GM21390 (cell line): ENCODE measurements at regions not wholly inside any gene's neighbourhood (a gene's known extent, or its start where the extent isn't known, plus 50 kb on each side); places are given as distances from the start of the nearest gene placed in this dataset.

Experiments used
- ATAC-seq: cut with Tn5 transposase; IDR thresholded peaks from one replicate; pipeline ENCODE4 v1.9.1; 2021; ENCODE audit not compliant: unreplicated experiment

DNA sequence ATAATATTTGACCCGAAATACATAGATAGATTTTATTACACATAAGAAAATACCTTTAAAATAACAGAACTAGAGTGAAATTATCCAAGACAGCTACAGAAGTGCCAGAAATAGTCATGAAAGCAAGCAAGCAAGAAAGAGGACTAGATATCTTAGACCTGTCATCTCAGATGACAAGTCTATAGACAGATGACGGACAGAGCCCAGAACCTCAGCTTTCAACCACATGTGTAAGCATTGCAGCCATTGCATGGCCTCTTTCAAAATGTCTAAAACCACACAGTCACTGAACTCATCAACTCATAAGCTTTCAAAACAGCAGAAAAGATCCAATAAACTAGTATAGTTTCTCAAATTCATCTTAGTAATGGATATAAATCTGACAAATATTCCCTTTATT is 59.8 kb upstream of the FHIT start:
- ATAC-seq = no peak

DNA sequence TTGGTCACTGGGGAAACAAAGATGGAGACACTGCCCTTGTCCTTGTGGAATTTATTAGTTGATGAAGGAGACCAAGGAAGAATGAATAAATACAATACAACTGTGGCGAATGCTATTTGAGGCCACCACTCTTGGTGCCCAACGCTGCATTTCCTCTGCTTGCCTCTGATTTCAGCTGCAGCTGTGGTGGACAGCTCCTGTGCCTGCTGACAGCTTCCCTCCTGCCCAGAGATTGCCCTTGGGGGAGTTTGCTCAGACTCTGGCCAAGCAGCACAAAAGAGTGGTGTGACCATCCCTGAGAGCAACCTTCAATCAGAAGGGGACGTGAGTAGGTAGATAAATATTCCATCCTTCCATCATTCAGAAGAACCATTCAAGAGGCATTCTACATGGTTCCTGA is 64.6 kb upstream of the FHIT start:
- no peak for ATAC-seq

- ATAC-seq = no peak
Measured at GRCh38 chr3:61323094-61323493, 71.8 kb upstream of the FHIT start.

GRCh38 chr3:61331929-61332552 is 80.8 kb upstream of the FHIT start:
- ATAC-seq = no peak

DNA sequence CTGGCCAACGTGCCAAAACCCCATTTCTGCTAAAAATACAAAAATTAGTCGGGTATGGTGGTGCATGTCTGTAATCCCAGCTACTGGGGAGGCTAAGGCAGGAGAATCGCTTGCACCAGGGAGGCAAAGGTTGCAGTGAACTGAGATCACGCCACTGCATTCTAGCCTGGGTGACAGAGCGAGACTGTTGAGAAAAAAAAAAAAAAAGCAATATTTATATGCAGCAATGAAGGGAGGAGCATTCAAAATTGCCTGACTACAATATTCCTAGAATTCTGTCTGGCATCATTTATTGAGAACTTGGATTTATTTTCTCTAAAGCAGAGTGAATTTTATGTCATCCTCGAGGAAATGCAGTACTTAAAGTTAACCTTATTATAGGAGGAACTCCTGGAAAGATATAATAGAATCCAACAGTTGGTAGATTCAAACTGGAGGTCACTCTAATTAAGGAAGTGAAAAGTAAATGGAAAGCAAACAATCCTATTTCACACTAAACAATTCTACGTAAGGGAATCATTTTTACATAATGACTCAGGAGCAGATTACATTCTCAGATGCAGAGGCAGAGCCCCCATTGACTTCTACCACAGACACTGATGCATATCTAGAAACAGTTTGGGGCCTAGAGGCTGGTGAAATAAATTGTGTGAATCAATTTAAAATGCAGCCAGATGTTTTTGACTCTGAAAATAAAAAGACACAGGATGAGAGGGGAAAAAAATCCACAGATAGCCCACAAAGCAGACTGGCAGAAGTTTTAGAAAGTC is 82.1 kb upstream of the FHIT start:
- ATAC-seq = no peak

DNA sequence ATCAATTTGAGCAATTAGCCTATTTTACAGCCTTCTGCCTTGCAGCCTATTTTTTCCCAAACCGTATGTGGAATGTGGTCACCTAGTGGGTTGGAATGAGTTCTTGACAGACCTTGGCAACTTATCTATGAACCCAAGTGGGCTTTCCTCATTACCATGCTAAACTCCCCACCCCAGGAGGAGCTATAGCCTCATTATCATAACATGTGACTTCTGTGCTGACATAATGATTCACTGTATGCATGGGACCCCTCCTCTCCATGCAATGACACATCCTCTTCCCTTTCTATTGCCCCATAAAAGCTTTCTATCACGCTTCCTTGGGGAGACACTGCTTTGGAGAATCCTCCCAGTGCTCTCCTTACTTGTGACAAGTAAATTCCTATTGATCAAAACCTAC is 83.5 kb upstream of the FHIT start:
- ATAC-seq = no peak

- no peak for ATAC-seq
Measured at GRCh38 chr3:61340931-61341461, 89.7 kb upstream of the FHIT start.

- no peak for ATAC-seq
Measured at GRCh38 chr3:61343543-61343942, 92.3 kb upstream of the FHIT start.

GRCh38 chr3:61345020-61345419 is 93.8 kb upstream of the FHIT start:
- ATAC-seq = no peak

DNA sequence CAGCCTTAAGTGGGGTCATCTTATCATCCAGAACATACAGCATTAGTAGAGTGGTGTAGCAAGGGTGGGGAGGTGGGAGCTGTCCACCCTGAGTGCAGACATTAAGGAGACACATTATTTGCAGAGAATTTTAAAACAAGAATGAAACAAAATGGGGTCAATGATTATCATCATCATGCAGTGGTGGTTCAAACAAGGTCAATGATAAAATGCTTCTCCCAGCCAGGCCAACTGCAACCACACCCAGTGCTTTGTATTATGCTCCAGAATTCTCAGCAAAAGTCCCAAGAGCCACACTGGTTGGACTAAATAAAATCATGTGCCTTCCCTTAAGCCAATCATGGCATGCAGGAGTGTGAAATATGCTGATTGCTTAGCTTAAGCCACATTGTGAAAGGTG is 96.7 kb upstream of the FHIT start:
- no peak for ATAC-seq

GRCh38 chr3:61349717-61350116 is 98.5 kb upstream of the FHIT start:
- no peak for ATAC-seq

- ATAC-seq = no peak
Measured at GRCh38 chr3:61350782-61351309, 99.6 kb upstream of the FHIT start.

DNA sequence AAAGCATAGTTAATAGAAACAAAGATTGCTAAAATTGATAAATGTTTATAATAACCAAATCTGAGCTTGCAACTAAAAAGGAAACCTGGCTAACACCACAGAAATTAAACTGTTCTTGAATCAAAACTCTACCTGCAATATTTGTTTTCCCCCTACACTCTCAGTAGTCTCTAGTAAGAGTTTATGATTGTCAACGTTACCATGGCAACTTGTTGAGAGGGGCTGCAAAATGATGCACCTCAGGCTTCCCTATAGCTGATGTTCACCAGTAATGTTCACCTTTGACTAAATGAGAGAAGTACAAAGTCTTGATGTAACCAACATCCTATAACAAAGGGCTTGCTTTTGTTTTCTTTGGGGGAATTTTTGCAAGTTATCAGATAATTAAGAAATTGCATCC is 101.1 kb upstream of the FHIT start:
- ATAC-seq = no peak

GRCh38 chr3:61353382-61353781 is 102.1 kb upstream of the FHIT start:
- ATAC-seq = no peak

- no peak for ATAC-seq
Measured at GRCh38 chr3:61354604-61355003, 103.4 kb upstream of the FHIT start.

DNA sequence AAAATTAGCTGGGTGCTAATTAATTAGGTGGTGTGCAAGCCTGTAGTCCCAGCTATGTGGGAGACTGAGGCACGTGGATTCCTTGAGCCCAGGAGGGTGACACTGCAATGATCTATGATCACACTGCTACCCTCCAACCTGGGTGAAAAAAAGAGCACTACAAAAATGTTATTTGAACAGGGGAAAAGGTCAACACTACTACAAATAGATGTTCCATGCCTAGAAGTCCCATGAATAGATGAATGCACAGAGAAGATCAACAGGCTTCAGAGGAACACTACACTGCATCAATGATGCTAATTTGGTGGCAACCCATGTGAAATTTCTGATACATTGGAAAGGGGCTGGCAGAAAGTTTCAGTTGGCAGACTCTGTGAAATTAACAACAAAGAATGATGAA is 105.4 kb upstream of the FHIT start:
- no peak for ATAC-seq

DNA sequence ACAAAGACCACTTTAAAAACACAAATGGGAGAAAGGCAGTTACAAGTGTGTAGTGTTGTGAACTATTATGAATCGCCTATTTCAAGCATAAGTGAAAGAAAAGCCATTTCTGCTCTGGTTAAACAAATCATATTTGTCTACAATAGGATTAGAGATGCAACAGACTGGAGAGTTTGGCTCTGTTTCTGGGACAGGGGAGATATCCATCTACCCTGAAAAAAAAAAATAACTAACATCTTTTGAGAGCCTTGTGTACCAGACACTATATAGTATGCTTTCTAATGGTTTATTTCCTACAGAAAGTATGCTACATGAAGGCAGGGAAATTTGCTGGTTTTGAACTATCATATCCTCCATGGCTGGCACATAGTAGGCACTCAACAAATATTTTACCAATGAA is 106.7 kb upstream of the FHIT start:
- no peak for ATAC-seq

GRCh38 chr3:61358364-61358763 is 107.1 kb upstream of the FHIT start:
- ATAC-seq = peak; percentile 100

DNA sequence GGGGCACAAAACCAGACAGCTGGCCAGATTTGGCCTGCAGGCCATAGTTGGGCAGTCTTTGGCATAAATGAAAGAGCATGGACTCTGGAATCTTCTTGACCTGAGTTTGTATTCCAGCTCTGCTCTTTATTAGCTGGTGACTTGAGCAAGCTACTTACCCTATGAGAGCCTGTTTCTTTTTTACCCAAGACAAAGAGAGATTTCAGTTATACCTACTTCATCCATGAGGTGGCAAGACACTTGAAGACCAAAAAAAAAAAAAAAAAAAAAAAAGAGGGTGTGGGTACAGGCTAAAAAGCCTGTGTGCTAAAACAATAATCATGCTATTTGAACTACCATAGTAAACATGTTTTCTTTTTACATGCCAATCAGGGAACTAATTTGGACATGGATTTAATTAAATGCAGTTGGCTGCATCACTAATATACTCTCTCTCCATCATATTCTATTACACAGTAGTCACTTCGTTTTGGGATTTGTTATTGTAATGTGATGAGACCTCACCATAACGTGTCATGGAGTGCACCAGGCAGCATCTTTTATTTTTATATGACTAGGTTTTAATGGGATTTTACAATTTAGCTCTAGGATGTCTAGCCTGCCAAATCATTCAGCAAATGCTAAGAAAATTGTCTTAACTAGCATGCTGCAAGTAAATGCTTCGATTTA is 109.2 kb upstream of the FHIT start:
- ATAC-seq = no peak

GRCh38 chr3:61369678-61370077 is 118.4 kb upstream of the FHIT start:
- no peak for ATAC-seq

GRCh38 chr3:61371123-61371522 is 119.9 kb upstream of the FHIT start:
- no peak for ATAC-seq

DNA sequence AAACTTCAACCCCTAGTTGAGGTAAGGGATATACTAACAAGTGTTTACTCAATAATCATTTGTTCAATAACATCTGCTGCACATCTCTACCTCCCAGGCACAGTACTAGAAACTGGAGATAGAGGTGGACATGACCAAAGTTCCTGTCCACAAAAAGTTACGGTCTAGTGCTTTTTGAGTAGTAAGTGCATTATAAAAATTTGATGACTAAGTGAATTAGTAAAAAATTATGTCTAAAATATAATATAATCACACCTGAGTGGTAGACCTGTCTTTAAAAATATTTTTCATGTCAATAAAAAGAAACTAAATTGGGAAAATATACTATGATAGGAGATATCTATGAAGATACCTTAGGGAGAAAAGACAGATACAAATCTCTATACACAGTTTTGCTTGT is 121.5 kb upstream of the FHIT start:
- no peak for ATAC-seq
